HG03378 (cell line): ENCODE measurements at regions not wholly inside any gene's neighbourhood (a gene's known extent, or its start where the extent isn't known, plus 50 kb on each side); places are given as distances from the start of the nearest gene placed in this dataset.

Source experiments
- ATAC-seq: cut with Tn5 transposase; IDR thresholded peaks from one replicate; pipeline ENCODE4 v1.9.1; 2021; ENCODE audit warnings: mild to moderate bottlenecking, moderate library complexity; ENCODE audit not compliant: unreplicated experiment

- ATAC-seq: no peak
Observed at GRCh38 chr14:53896726-53897125, 59.9 kb downstream of the BMP4 start.

GRCh38 chr14:53894456-53894855 lies 62.2 kb downstream of the BMP4 start:
- ATAC-seq: peak; percentile 93

- ATAC-seq: no peak
Observed at GRCh38 chr14:53893374-53893773, 63.3 kb downstream of the BMP4 start.

GRCh38 chr14:53890611-53891101 lies 66.0 kb downstream of the BMP4 start:
- no peak for ATAC-seq

GRCh38 chr14:53888535-53889386 lies 67.9 kb downstream of the BMP4 start:
- ATAC-seq: no peak

GRCh38 chr14:53885136-53885640 lies 71.4 kb downstream of the BMP4 start:
- no peak for ATAC-seq

- ATAC-seq: no peak
Observed at GRCh38 chr14:53884601-53885000, 72.0 kb downstream of the BMP4 start.

- ATAC-seq: no peak
Observed at GRCh38 chr14:53883739-53884138, 72.9 kb downstream of the BMP4 start.

- no peak for ATAC-seq
Observed at GRCh38 chr14:53882684-53883083, 73.9 kb downstream of the BMP4 start.

- no peak for ATAC-seq
Observed at GRCh38 chr14:53881921-53882320, 74.7 kb downstream of the BMP4 start.

GRCh38 chr14:53881161-53881871 lies 75.3 kb downstream of the BMP4 start:
- ATAC-seq: no peak

GRCh38 chr14:53880761-53881160 lies 75.9 kb downstream of the BMP4 start:
- no peak for ATAC-seq

- ATAC-seq: no peak
Observed at GRCh38 chr14:53879747-53880146, 76.9 kb downstream of the BMP4 start.

GRCh38 chr14:53879022-53879686 lies 77.5 kb downstream of the BMP4 start:
- ATAC-seq: no peak

GRCh38 chr14:53875324-53875897 lies 81.2 kb downstream of the BMP4 start:
- ATAC-seq: no peak

GRCh38 chr14:53874704-53875103 lies 81.9 kb downstream of the BMP4 start:
- ATAC-seq: no peak

GRCh38 chr14:53872681-53873089 lies 83.9 kb downstream of the BMP4 start:
- ATAC-seq: no peak

- ATAC-seq: no peak
Observed at GRCh38 chr14:53871951-53872350, 84.7 kb downstream of the BMP4 start.

GRCh38 chr14:53871011-53871410 lies 85.6 kb downstream of the BMP4 start:
- no peak for ATAC-seq

- ATAC-seq: no peak
Observed at GRCh38 chr14:53865711-53866110, 90.9 kb downstream of the BMP4 start.

GRCh38 chr14:53861781-53862180 lies 94.8 kb downstream of the BMP4 start:
- ATAC-seq: no peak
